GM21529 (cell line): ENCODE measurements at regions not wholly inside any gene's neighbourhood (a gene's known extent, or its start where the extent isn't known, plus 50 kb on each side); places are given as distances from the start of the nearest gene placed in this dataset.
"Not testable (repeated sequence)": the region's sequence is repeated elsewhere in the genome, so short reads cannot be mapped to it uniquely, and the experiment has no call there.

ENCODE experiments used
- ATAC-seq: cut with Tn5 transposase; IDR thresholded peaks from one replicate; pipeline ENCODE4 v1.9.1; 2021; ENCODE audit not compliant: unreplicated experiment

DNA sequence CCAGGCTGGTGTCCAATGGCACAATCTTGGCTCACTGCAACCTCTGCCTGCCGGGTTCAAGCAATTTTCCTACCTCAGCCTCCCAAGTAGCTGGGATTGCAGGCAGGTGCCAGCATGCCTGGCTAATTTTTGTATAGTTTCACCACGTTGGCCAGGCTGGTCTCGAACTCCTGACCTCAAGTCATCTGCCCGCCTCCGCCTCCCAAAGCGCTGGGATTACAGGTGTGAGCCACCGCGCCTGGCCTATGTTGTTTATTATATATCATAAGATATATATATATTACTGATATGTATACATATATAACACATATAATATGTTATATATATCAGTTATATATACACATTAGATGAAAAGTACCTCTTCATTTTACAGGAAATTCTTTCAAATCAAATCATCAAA, 914.7 kb downstream of the FOXD4L5 start:
- ATAC-seq = not testable (repeated sequence)

- ATAC-seq = not testable (repeated sequence)
Measured at GRCh38 chr9:64369644-64370043, 915.4 kb downstream of the FOXD4L5 start.

DNA sequence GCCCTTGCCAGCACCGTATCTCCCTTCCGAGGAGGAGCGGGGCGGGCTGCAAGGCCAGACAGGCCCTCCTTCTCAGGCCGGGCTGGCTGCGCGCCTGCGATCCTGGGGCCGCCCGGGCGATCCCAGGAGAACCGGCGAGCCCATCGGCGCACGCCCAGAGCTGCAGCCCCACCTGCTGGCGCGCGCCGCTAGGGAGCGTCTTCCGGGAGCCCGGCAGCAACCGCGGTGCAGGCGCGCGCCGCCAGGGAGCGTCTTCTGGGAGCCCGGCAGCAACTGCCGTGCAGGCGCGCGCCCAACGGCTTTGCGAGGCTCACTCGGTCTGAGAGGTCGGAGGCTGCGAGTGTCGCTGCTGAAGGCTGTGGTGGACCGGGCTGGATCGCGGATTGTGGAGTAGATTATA, 915.9 kb downstream of the FOXD4L5 start:
- peak; percentile 100 for ATAC-seq

GRCh38 chr9:64368644-64368942, 916.4 kb downstream of the FOXD4L5 start:
- ATAC-seq = not testable (repeated sequence)

- ATAC-seq = not testable (repeated sequence)
Measured at GRCh38 chr9:64367826-64368643, 917.0 kb downstream of the FOXD4L5 start.
